Right lobe of liver (tissue), 6 donors: ENCODE measurements at regions not wholly inside any gene's neighbourhood (a gene's known extent, or its start where the extent isn't known, plus 50 kb on each side); places are given as distances from the start of the nearest gene placed in this dataset.

Experiments
- ATAC-seq, 4 donors: fragments of 200-7000 bp; cut with Tn5 transposase; one replicate each; pipeline ENCODE4 v1.9.1; 2020; ENCODE audit warnings: mild to moderate bottlenecking in 4 of 4, moderate library complexity in 4 of 4
- DNase-seq, 3 donors: peaks; one replicate each; pipeline ENCODE4 v3.0.0-alpha.2; 2020
- H3K27ac ChIP-seq, 3 donors: fragments of 200-600 bp; one replicate each; pipeline ENCODE4 v1.8.0; 2022
- H3K27me3 ChIP-seq, 2 donors: fragments of 200-600 bp; one replicate each; pipeline ENCODE4 v1.8.0; 2022
- H3K36me3 ChIP-seq, 4 donors: fragments of 200-600 bp; sonication (generic) in 1 of 4; one replicate each; pipeline versions ENCODE4 v1.5.1 to v1.8.0; 2017 to 2022; ENCODE audit warnings: control low read depth in 1 of 4
- H3K4me1 ChIP-seq, 4 donors: fragments of 200-600 bp; sonication (generic) in 1 of 4; one replicate each; pipeline versions ENCODE4 v1.5.1 to v1.8.0; 2017 to 2022; ENCODE audit warnings: control low read depth in 1 of 4
- H3K4me3 ChIP-seq, 3 donors: fragments of 200-600 bp; one replicate each; pipeline ENCODE4 v1.8.0; 2022
- H3K9me3 ChIP-seq, 4 donors: fragments of 200-600 bp; sonication (generic) in 1 of 4; one replicate each; pipeline versions ENCODE4 v1.5.1 to v1.8.0; 2017 to 2022; ENCODE audit warnings: control low read depth in 1 of 4
- POLR2A ChIP-seq: fragments of 450-650 bp; IDR thresholded peaks from one replicate; pipeline ENCODE4 v1.6.1; 2017; ENCODE audit warnings: antibody characterized with exemption, mild to moderate bottlenecking
- WGBS: methylation state at CpG from one replicate; pipeline ENCODE4 v1.1.6; 2018; ENCODE audit warnings: low coverage, low lambda C conversion rate; ENCODE audit not compliant: insufficient coverage; ENCODE audit errors: missing lambda C conversion rate; 5-methylcytosine and 5-hydroxymethylcytosine counted together
- intact Hi-C, 2 donors: fragments of 100-400 bp; cut with DNase I; formaldehyde crosslinking; loops; one replicate each; pipeline versions ENCODE4 v1.11.2 to v1.14.1; 2022
- TF ChIP-seq, protein P1 (sequence below), 4 donors: fragments of 200-600 bp in 3 of 4; fragments of 450-650 bp in 1 of 4; IDR thresholded peaks; one replicate each; pipeline versions ENCODE4 v1.5.1 to v1.8.0; 2016 to 2022; ENCODE audit warnings: antibody characterized with exemption in 4 of 4, mild to moderate bottlenecking in 2 of 4
- donor health status: DM: no; HTN: yes; CAD: no.
- donor health status: DM: no; HTN: no; CAD: no.
- donor health status: DM: no; HTN: no; CAD: no.
- donor health status: DM: no; HTN: yes; CAD: no.
- donor health status: DM: no; HTN: yes; CAD: no.

DNA sequence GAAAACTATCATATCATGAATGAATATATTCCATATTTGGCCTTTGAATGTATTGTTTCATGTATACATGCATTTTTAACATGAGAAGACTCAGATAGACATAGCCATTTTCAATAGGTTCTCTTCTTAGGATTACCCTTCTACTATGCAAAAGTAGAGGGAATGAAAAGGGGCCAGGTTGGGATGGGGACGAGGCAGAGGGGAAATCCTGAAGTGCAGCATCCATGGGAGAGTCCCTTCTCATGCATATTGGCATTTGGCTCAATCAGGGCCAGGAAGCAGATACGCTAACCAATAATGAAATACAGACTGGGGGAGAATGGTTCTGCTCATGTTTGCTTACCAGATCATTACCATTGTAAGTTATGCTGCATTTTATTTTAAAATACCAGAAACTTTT is 475.8 kb downstream of the STK39 start:
- TF ChIP-seq, protein P1, sequence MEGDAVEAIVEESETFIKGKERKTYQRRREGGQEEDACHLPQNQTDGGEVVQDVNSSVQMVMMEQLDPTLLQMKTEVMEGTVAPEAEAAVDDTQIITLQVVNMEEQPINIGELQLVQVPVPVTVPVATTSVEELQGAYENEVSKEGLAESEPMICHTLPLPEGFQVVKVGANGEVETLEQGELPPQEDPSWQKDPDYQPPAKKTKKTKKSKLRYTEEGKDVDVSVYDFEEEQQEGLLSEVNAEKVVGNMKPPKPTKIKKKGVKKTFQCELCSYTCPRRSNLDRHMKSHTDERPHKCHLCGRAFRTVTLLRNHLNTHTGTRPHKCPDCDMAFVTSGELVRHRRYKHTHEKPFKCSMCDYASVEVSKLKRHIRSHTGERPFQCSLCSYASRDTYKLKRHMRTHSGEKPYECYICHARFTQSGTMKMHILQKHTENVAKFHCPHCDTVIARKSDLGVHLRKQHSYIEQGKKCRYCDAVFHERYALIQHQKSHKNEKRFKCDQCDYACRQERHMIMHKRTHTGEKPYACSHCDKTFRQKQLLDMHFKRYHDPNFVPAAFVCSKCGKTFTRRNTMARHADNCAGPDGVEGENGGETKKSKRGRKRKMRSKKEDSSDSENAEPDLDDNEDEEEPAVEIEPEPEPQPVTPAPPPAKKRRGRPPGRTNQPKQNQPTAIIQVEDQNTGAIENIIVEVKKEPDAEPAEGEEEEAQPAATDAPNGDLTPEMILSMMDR (IDR thresholded peaks at IDR 0.05), result no peak
- no peak for TF ChIP-seq POLR2A
- intact Hi-C loops, result no loop called here
- Histone ChIP-seq H3K4me3 (no peak overlapping the region), H3K27me3 (no peaks in the 10 kb centered on the region), H3K27ac (no peak overlapping the region), H3K4me1 (peaks cover 0 to 6% (median 0%) of the 10 kb centered on the region in 4 donors), H3K9me3 (no peaks in the 10 kb centered on the region), H3K36me3 (no peaks in the 10 kb centered on the region)
- 90% methylated on average over 2 of the region's 2 CpGs for WGBS
- no peak for DNase-seq
- ATAC-seq, result no peak

DNA sequence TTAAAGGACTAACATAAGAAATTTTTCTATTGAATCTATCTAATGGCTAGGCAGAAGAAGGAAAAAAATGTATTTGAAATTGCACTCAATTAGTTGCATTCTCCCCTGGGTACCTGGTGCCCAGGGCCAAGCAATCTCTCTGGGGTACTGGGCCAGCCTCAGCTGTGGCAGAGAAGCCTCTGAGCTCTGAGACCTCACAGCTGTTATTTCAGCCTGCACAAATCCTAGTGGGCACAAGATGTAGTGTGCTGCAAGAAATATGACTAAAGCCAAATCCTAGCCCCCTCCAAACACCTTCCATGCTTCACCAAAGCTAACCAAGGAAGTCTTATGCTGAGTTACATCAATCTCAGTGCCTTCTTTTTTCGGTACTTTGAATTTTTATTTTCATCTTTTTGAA is 478.4 kb downstream of the STK39 start:
- Histone ChIP-seq H3K4me3 (no peak overlapping the region), H3K27me3 (no peaks in the 10 kb centered on the region), H3K27ac (no peak overlapping the region), H3K9me3 (no peaks in the 10 kb centered on the region), H3K36me3 (no peaks in the 10 kb centered on the region), H3K4me1 (peaks cover 0 to 11% (median 0%) of the 10 kb centered on the region in 4 donors)
- 45% methylated on average over 1 of the region's 1 CpG for WGBS
- intact Hi-C loops, result no loop called here
- ATAC-seq (no peak), DNase-seq (no peak)
- TF ChIP-seq POLR2A, result no peak
- TF ChIP-seq, protein P1 (IDR thresholded peaks at IDR 0.05), result no peak

DNA sequence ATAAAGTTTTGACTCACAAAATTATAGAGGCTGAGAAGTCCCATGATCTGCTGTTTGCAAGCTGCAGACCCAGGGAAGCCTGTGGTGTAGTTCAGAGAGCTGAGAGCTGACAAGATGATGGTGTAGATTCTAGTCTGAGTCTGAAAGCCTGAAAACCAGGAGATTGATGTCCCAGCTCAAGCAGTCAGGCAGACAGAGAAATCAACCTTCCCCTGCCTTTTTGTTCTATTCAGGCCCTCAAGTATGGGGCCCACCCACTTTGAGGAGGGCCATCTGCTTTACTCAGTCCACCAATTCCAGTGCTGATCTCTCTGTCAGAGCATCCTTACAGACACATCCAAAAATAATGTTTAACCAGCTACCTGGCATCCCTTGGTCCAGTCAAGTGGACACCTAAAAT is 479.6 kb downstream of the STK39 start:
- H3K4me3 ChIP-seq, result no peak overlapping the region
- no peak for ATAC-seq
- H3K9me3 ChIP-seq, result no peaks in the 10 kb centered on the region
- no peaks in the 10 kb centered on the region for H3K27me3 ChIP-seq
- intact Hi-C loops, result no loop called here
- H3K36me3 ChIP-seq, result no peaks in the 10 kb centered on the region
- no peak for TF ChIP-seq POLR2A
- TF ChIP-seq, protein P1 (IDR thresholded peaks at IDR 0.05), result no peak
- peaks cover 0 to 16% (median 4%) of the 10 kb centered on the region in 4 donors for H3K4me1 ChIP-seq
- DNase-seq, result no peak
- H3K27ac ChIP-seq, result no peak overlapping the region

DNA sequence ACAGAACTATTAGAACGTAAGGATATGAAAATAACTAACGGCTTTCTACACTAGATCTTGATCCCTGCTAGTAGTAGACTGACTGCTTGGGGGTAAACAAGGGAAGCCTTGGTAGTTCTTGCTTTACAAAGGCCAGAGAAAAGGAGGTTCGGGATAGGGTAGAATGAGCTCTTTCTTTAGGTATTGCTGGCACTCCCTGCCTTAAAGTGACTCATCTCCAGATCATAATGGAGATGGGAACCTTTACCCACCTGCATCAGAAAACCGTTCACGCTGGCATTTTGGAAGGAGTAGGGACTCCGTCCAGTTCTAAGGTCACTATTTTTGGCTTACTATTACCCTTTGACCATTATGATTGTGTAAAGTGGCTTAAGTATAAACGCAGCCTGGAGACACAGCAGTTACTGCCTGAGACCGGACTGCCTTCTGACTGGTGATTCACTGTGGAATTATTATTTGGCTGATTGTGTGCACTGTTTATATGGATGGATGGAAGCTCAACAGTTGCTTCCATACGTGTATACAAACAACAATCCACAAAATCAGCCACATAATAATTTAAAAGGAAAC is 482.5 kb downstream of the STK39 start:
- intact Hi-C loops, result no loop called here
- H3K9me3 ChIP-seq, result no peaks in the 10 kb centered on the region
- peak; percentile 66 to 89 (median 80) for ATAC-seq
- no peak for DNase-seq
- H3K4me3 ChIP-seq, result no peak overlapping the region
- TF ChIP-seq, protein P1 (IDR thresholded peaks at IDR 0.05), result no peak
- no peak for TF ChIP-seq POLR2A
- peaks cover 0 to 28% (median 9%) of the 10 kb centered on the region in 4 donors for H3K4me1 ChIP-seq
- no peaks in the 10 kb centered on the region for H3K27me3 ChIP-seq
- no peaks in the 10 kb centered on the region for H3K36me3 ChIP-seq
- no peak overlapping the region for H3K27ac ChIP-seq
- WGBS, result 62% methylated on average over 6 of the region's 9 CpGs
